GM19099 (cell line): ENCODE measurements at regions not wholly inside any gene's neighbourhood (a gene's known extent, or its start where the extent isn't known, plus 50 kb on each side); places are given as distances from the start of the nearest gene placed in this dataset.

Source experiments
- POLR2A ChIP-seq: IDR thresholded peaks from 3 replicates; pipeline ENCODE4 v1.6.1; 2011; ENCODE audit warnings: low read depth; ENCODE audit not compliant: insufficient read length; ENCODE audit errors: extremely low read depth

DNA sequence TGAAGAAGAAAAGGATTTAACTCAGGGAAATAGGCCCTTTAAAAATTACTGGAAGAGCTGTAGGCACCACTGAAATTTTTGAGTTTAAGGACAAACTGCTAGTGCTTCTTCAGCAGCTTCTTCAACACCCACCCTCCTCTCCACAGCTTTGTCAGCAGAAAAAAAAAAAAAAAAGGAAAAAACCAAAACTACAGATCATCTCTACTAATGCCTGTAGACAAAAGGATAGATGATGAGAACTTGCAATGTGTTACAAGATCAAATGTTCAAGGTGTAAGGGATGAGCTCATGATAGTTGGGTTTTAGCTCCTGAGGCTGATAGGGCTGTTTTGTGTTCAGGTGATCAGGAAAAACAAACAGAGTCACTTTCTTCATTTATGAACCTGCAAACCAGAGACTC, 55.2 kb upstream of the PREP start:
- TF ChIP-seq POLR2A: no peak

DNA sequence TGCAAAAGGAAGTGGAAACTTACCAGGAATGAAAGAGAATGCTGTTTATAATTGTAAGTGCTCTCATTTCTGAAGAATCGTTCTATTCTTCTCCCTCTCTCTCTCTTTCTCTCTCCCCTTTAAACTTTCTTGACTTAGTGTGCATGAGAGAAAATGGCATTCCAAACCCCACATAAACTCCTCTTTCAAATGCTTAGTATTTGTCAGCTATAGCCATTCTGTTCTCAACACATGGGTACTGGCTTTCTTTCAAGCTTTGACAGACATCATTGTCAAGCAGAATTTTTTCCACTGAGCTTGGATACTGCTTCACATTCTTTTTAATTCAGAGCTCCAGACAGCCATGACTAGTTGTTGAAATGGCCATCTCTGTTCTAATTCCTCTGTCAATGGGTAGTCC, 51.1 kb upstream of the PREP start:
- TF ChIP-seq POLR2A: no peak

DNA sequence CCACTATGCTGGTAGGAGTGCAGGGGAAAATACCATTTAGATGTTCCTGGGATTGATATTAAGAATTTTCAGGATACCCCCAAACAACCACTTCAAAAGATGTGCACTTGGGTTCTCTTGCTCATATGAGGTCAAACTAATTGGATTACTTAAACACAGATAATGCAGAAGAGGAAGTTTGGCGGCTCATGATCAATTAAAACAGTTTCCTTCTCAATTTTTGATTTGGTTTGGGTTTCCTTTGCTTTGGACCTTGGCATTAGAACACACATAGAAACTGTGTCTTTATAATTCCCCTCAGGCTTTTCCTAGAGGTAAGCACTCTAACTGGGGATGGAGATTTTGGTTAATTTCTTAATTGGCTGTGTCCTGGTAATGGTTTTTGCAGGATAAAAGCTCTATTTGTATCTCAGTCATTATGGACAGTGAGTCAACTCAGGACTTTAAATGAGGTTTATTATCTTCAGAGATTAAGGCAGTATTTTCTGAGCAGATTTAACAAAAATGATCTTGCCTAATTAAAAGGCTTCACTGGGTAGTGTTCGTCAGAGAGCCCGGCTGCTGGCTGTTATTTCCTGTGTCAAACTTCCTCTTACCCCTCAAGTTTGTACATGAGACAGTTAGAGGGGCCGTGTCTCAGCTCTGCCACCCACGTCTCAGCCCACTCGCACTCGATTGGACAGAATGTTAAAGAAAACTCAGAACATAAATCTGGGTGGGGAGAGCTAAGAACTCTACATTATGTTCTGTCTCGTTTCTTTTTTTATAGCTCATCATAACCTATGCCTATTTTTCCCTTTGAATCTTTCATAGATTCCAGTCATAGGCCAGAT, 50.3 kb upstream of the PREP start:
- no peak for TF ChIP-seq POLR2A
